CD14-positive monocyte (primary cell): ENCODE measurements at regions not wholly inside any gene's neighbourhood (a gene's known extent, or its start where the extent isn't known, plus 50 kb on each side); places are given as distances from the start of the nearest gene placed in this dataset.

Source experiments
- DNase-seq, 3 donors: peaks; one replicate each; pipeline ENCODE4 v3.0.0-alpha.2; 2011 to 2022
- H2AFZ ChIP-seq: 2 replicates; pipeline ENCODE4 v1.6.0; 2012; ENCODE audit warnings: mild to moderate bottlenecking, low read depth, low read length, inconsistent platforms; ENCODE audit not compliant: insufficient read depth, poor library complexity, severe bottlenecking
- H3K27ac ChIP-seq, 2 donors: 1 replicate in 1 of 2; 2 replicates in 1 of 2; pipeline ENCODE4 v1.5.1; 2012 to 2013; ENCODE audit warnings: low read length in 2 of 2, control low read depth in 1 of 2, inconsistent platforms in 1 of 2, low read depth in 1 of 2, mild to moderate bottlenecking in 1 of 2
- H3K27me3 ChIP-seq, 2 donors: one replicate each; pipeline versions ENCODE4 v1.6.0 to v1.6.1; 2011 to 2013; ENCODE audit warnings: low read length in 2 of 2; ENCODE audit not compliant: control insufficient read depth in 2 of 2, insufficient read depth in 2 of 2
- H3K36me3 ChIP-seq, 2 donors: replicated peaks in 1 of 2; 1 replicate in 1 of 2; 2 replicates in 1 of 2; pipeline versions ENCODE4 v1.5.1 to v1.6.1; 2012 to 2013; ENCODE audit warnings: low read length in 2 of 2, control low read depth in 1 of 2, inconsistent platforms in 1 of 2, mild to moderate bottlenecking in 1 of 2; ENCODE audit not compliant: insufficient read depth in 2 of 2, control insufficient read depth in 1 of 2
- H3K4me1 ChIP-seq, 2 donors: 1 replicate in 1 of 2; 2 replicates in 1 of 2; pipeline versions ENCODE4 v1.5.1 to v1.6.1; 2012 to 2013; ENCODE audit warnings: low read length in 2 of 2, control low read depth in 1 of 2, inconsistent platforms in 1 of 2, mild to moderate bottlenecking in 1 of 2, moderate library complexity in 1 of 2; ENCODE audit not compliant: insufficient read depth in 2 of 2, control insufficient read depth in 1 of 2
- H3K4me2 ChIP-seq: replicated peaks from 2 replicates; pipeline ENCODE3; 2012; ENCODE audit warnings: low read length, moderate library complexity, mild to moderate bottlenecking; ENCODE audit not compliant: poor library complexity, severe bottlenecking; ENCODE audit errors: extremely low read depth
- H3K4me3 ChIP-seq, 3 experiments: fragments of 200-600 bp in 1 of 3; sonication (generic) in 1 of 3; replicated peaks in 1 of 3; 1 replicate in 2 of 3; 2 replicates in 1 of 3; pipeline ENCODE4 v1.5.1; 2011 to 2013; ENCODE audit warnings: low read length in 3 of 3, mild to moderate bottlenecking in 3 of 3, control low read depth in 2 of 3, low read depth in 2 of 3, inconsistent platforms in 1 of 3, moderate library complexity in 1 of 3
- H3K79me2 ChIP-seq: 2 replicates; pipeline ENCODE4 v1.6.0; 2012; ENCODE audit warnings: mild to moderate bottlenecking, control low read depth, inconsistent platforms, low read length, moderate library complexity; ENCODE audit not compliant: insufficient read depth
- H3K9ac ChIP-seq: 2 replicates; pipeline ENCODE4 v1.6.0; 2017; ENCODE audit warnings: low read length, mild to moderate bottlenecking; ENCODE audit not compliant: insufficient read depth, poor library complexity, severe bottlenecking
- H3K9me3 ChIP-seq, 2 donors: replicated peaks in 1 of 2; 1 replicate in 1 of 2; 2 replicates in 1 of 2; pipeline versions ENCODE4 v1.5.1 to v1.6.1; 2012 to 2013; ENCODE audit warnings: low read length in 2 of 2, control low read depth in 1 of 2; ENCODE audit not compliant: control insufficient read depth in 1 of 2, insufficient read depth in 1 of 2
- H4K20me1 ChIP-seq: 2 replicates; pipeline ENCODE4 v1.6.0; 2012; ENCODE audit warnings: mild to moderate bottlenecking, low read length, control low read depth, moderate library complexity; ENCODE audit not compliant: insufficient read depth
- H3K27ac Mint-ChIP-seq, 7 donors: one replicate each; pipeline ENCODE4 v1.8.0; 2020; ENCODE audit warnings: mild to moderate bottlenecking in 7 of 7, mixed read lengths in 7 of 7, moderate library complexity in 6 of 7, inconsistent platforms in 2 of 7
- H3K27me3 Mint-ChIP-seq, 3 donors: one replicate each; pipeline ENCODE4 v1.8.0; 2021 to 2022; ENCODE audit warnings: low read depth in 3 of 3, mild to moderate bottlenecking in 3 of 3, mixed read lengths in 3 of 3, moderate library complexity in 3 of 3, inconsistent platforms in 1 of 3
- H3K36me3 Mint-ChIP-seq, 2 donors: one replicate each; pipeline ENCODE4 v1.8.0; 2020; ENCODE audit warnings: mixed read lengths in 2 of 2, inconsistent platforms in 1 of 2, mild to moderate bottlenecking in 1 of 2
- H3K4me1 Mint-ChIP-seq: one replicate; pipeline ENCODE4 v1.8.0; 2020; ENCODE audit warnings: mild to moderate bottlenecking, mixed read lengths
- H3K4me3 Mint-ChIP-seq, 2 donors: one replicate each; pipeline ENCODE4 v1.8.0; 2020; ENCODE audit warnings: mild to moderate bottlenecking in 2 of 2, mixed read lengths in 2 of 2, moderate library complexity in 1 of 2
- H3K9me3 Mint-ChIP-seq, 7 donors: one replicate each; pipeline ENCODE4 v1.8.0; 2020 to 2022; ENCODE audit warnings: mixed read lengths in 7 of 7, mild to moderate bottlenecking in 6 of 7, moderate library complexity in 6 of 7, inconsistent platforms in 2 of 7
- CTCF ChIP-seq: fragments of 200-600 bp; IDR thresholded peaks from one replicate; pipeline ENCODE4 v1.8.0; 2022; ENCODE audit warnings: antibody characterized with exemption, mild to moderate bottlenecking
- WGBS: methylation state at CpG from one replicate; pipeline ENCODE4 v1.1.5; 2013; ENCODE audit warnings: missing lambda C conversion rate; ENCODE audit not compliant: insufficient coverage; 5-methylcytosine and 5-hydroxymethylcytosine counted together
- intact Hi-C, 2 donors: fragments of 100-400 bp; cut with micrococcal nuclease; formaldehyde crosslinking; loops; one replicate each; pipeline versions ENCODE4 v1.15.0 to v1.15.1; 2023

GRCh38 chr5:51156838-51157237, 226.4 kb upstream of the ISL1 start:
- Histone ChIP-seq H3K9me3 (peaks cover 25 to 26% of the 10 kb centered on the region in 2 donors), H3K4me1 (no peaks in the 10 kb centered on the region), H4K20me1 (no peaks in the 10 kb centered on the region), H2AFZ (no peak overlapping the region), H3K4me3 (no peak overlapping the region), H3K27ac (no peak overlapping the region), H3K27me3 (no peaks in the 10 kb centered on the region), H3K36me3 (no peaks in the 10 kb centered on the region), H3K4me2 (no peak overlapping the region), H3K79me2 (no peaks in the 10 kb centered on the region), H3K9ac (no peak overlapping the region)
- Mint-ChIP-seq H3K4me1 (no peaks in the 10 kb centered on the region), H3K9me3 (peaks cover 8 to 17% (median 10%) of the 10 kb centered on the region in 7 donors), H3K27ac (no peak overlapping the region), H3K36me3 (no peaks in the 10 kb centered on the region), H3K4me3 (no peak overlapping the region), H3K27me3 (peaks cover 0 to 3% (median 0%) of the 10 kb centered on the region in 3 donors)
- DNase-seq, result no peak
- TF ChIP-seq CTCF, result no peak
- 23% methylated on average over 7 of the region's 8 CpGs for WGBS
- intact Hi-C loops, result no loop called here

DNA sequence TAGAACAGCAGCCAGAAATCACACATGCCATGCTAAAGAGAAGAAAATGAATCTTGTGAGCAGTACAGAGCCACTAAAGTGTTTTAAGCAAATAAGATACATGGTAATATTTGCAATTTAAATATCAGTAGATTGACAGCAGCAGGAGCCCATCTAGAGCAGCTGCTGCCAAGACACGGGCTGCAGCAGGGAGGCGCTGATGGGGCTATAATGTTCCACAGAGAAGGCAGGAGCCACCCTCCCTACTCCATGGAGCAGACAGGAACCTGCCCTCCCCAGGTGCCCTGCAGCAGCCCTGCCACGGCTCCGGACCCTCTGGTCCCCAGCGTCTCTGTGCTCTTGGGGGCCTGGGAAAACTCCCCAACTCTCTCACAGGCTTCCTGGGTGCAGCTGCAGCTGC, 224.1 kb upstream of the ISL1 start:
- H4K20me1 ChIP-seq, result no peaks in the 10 kb centered on the region
- no peaks in the 10 kb centered on the region for H3K79me2 ChIP-seq
- WGBS, result 100% methylated on average over 5 of the region's 5 CpGs
- peaks cover 0 to 3% (median 0%) of the 10 kb centered on the region in 3 donors for H3K27me3 Mint-ChIP-seq
- H3K9me3 ChIP-seq, result peaks cover 26 to 42% of the 10 kb centered on the region in 2 donors
- TF ChIP-seq CTCF, result no peak
- H3K4me1 Mint-ChIP-seq, result no peaks in the 10 kb centered on the region
- no peaks in the 10 kb centered on the region for H3K4me1 ChIP-seq
- no peak overlapping the region for H3K4me2 ChIP-seq
- H2AFZ ChIP-seq, result no peak overlapping the region
- intact Hi-C loops, result no loop called here
- no peaks in the 10 kb centered on the region for H3K36me3 ChIP-seq
- DNase-seq, result no peak
- H3K36me3 Mint-ChIP-seq, result no peaks in the 10 kb centered on the region
- H3K27me3 ChIP-seq, result no peaks in the 10 kb centered on the region
- H3K4me3 ChIP-seq, result no peak overlapping the region
- H3K27ac Mint-ChIP-seq, result peak overlapping the region in 1 of 7 donors; percentile 80
- peaks cover 11 to 27% (median 14%) of the 10 kb centered on the region in 7 donors for H3K9me3 Mint-ChIP-seq
- H3K9ac ChIP-seq, result no peak overlapping the region
- H3K27ac ChIP-seq, result no peak overlapping the region
- H3K4me3 Mint-ChIP-seq, result no peak overlapping the region
